Astrocyte (in vitro differentiated cells and primary cell): ENCODE measurements at regions not wholly inside any gene's neighbourhood (a gene's known extent, or its start where the extent isn't known, plus 50 kb on each side); places are given as distances from the start of the nearest gene placed in this dataset.

Experiments
- DNase-seq: peaks from one replicate; pipeline ENCODE4 v3.0.0-alpha.2; 2010; ENCODE audit warnings: low read depth
- FAIRE-seq: peaks from 2 replicates; lab custom pipeline; 2011; peaks lifted over from hg19 to GRCh38; lab: Jason Lieb, UNC
- H2AFZ ChIP-seq: 2 replicates; pipeline ENCODE4 v1.6.0; 2012; ENCODE audit warnings: low read depth, low read length, inconsistent platforms
- H3K27ac ChIP-seq: 2 replicates; pipeline ENCODE4 v1.5.1; 2011; ENCODE audit warnings: low read depth, low read length, inconsistent platforms
- H3K27me3 ChIP-seq: 2 replicates; pipeline ENCODE4 v1.6.0; 2011; ENCODE audit warnings: low read length, inconsistent platforms; ENCODE audit not compliant: insufficient read depth
- H3K36me3 ChIP-seq: 2 replicates; pipeline ENCODE4 v1.5.1; 2011; ENCODE audit warnings: low read length, inconsistent platforms; ENCODE audit not compliant: insufficient read depth
- H3K4me1 ChIP-seq: 2 replicates; pipeline ENCODE4 v1.5.1; 2011; ENCODE audit warnings: low read length, inconsistent platforms; ENCODE audit not compliant: insufficient read depth
- H3K4me2 ChIP-seq: 2 replicates; pipeline ENCODE4 v1.6.0; 2012; ENCODE audit warnings: low read length, inconsistent platforms
- H3K4me3 ChIP-seq: 2 replicates; pipeline ENCODE4 v1.5.1; 2011; ENCODE audit warnings: low read depth, mild to moderate bottlenecking, low read length, inconsistent platforms; ENCODE audit not compliant: insufficient read depth
- H3K79me2 ChIP-seq: 2 replicates; pipeline ENCODE4 v1.6.0; 2012; ENCODE audit warnings: mild to moderate bottlenecking, low read length, inconsistent platforms; ENCODE audit not compliant: insufficient read depth
- H3K9ac ChIP-seq: 2 replicates; pipeline ENCODE4 v1.6.0; 2012; ENCODE audit warnings: mild to moderate bottlenecking, low read length, inconsistent platforms
- H3K9me3 ChIP-seq: 2 replicates; pipeline ENCODE4 v1.5.1; 2012; ENCODE audit warnings: low read depth, mild to moderate bottlenecking, low read length, inconsistent platforms; ENCODE audit not compliant: insufficient read depth
- H4K20me1 ChIP-seq: 2 replicates; pipeline ENCODE4 v1.6.0; 2012; ENCODE audit warnings: low read length, inconsistent platforms; ENCODE audit not compliant: insufficient read depth
- H3K27ac Mint-ChIP-seq: one replicate; pipeline ENCODE4 v1.8.0; 2021; ENCODE audit warnings: mild to moderate bottlenecking, mixed read lengths; ENCODE audit not compliant: unreplicated experiment
- H3K27me3 Mint-ChIP-seq: one replicate; pipeline ENCODE4 v1.8.0; 2021; ENCODE audit warnings: low read depth, mixed read lengths; ENCODE audit not compliant: unreplicated experiment
- H3K36me3 Mint-ChIP-seq: one replicate; pipeline ENCODE4 v1.8.0; 2021; ENCODE audit warnings: low read depth, mixed read lengths; ENCODE audit not compliant: unreplicated experiment
- H3K4me1 Mint-ChIP-seq: one replicate; pipeline ENCODE4 v1.8.0; 2021; ENCODE audit warnings: low read depth, mixed read lengths; ENCODE audit not compliant: unreplicated experiment
- H3K4me3 Mint-ChIP-seq: one replicate; pipeline ENCODE4 v1.8.0; 2021; ENCODE audit warnings: mild to moderate bottlenecking, moderate library complexity, mixed read lengths; ENCODE audit not compliant: unreplicated experiment
- H3K9me3 Mint-ChIP-seq: one replicate; pipeline ENCODE4 v1.8.0; 2021; ENCODE audit warnings: mild to moderate bottlenecking, mixed read lengths; ENCODE audit not compliant: unreplicated experiment
- EZH2 ChIP-seq: IDR thresholded peaks from 2 replicates; pipeline ENCODE4 v1.6.1; 2012; ENCODE audit warnings: mild to moderate bottlenecking, low read length, inconsistent platforms; ENCODE audit not compliant: insufficient read depth
- TF ChIP-seq, protein P1 (sequence below): IDR thresholded peaks from 2 replicates; pipeline ENCODE4 v1.5.1; 2011; ENCODE audit warnings: low read depth, mild to moderate bottlenecking, inconsistent platforms, low read length, moderate library complexity; ENCODE audit not compliant: insufficient read depth

DNA sequence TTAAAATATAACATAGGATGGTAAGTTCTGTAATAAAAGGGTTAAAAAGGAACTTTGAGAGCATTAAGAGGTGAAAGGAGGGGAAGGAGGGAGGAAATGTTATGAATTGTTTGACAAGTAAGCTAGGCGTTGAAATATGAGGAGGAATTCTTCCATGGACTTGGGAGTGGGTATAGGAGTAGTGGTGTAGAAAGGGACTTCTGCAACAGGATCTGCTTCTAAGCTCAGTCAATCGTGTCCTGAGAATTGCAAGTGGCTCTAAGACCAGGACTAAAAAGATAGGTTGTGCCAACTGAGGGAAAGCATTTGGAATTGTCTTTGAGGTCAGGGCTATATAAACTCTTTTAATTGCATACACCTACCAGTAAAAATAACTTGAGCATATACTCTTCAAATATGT, 74.1 kb upstream of the SLC38A2 start:
- Histone ChIP-seq H3K27me3 (no peaks in the 10 kb centered on the region), H3K79me2 (no peaks in the 10 kb centered on the region), H3K27ac (no peak overlapping the region), H3K36me3 (no peaks in the 10 kb centered on the region), H3K4me3 (no peak overlapping the region), H3K9me3 (no peaks in the 10 kb centered on the region), H2AFZ (no peak overlapping the region), H4K20me1 (no peaks in the 10 kb centered on the region), H3K4me1 (peaks cover 13% of the 10 kb centered on the region), H3K4me2 (no peak overlapping the region), H3K9ac (no peak overlapping the region)
- FAIRE-seq (no peak), DNase-seq (no peak)
- no peak overlapping the region for H3K4me3 Mint-ChIP-seq
- H3K4me1 Mint-ChIP-seq = peaks cover 33% of the 10 kb centered on the region
- TF ChIP-seq, protein P1, sequence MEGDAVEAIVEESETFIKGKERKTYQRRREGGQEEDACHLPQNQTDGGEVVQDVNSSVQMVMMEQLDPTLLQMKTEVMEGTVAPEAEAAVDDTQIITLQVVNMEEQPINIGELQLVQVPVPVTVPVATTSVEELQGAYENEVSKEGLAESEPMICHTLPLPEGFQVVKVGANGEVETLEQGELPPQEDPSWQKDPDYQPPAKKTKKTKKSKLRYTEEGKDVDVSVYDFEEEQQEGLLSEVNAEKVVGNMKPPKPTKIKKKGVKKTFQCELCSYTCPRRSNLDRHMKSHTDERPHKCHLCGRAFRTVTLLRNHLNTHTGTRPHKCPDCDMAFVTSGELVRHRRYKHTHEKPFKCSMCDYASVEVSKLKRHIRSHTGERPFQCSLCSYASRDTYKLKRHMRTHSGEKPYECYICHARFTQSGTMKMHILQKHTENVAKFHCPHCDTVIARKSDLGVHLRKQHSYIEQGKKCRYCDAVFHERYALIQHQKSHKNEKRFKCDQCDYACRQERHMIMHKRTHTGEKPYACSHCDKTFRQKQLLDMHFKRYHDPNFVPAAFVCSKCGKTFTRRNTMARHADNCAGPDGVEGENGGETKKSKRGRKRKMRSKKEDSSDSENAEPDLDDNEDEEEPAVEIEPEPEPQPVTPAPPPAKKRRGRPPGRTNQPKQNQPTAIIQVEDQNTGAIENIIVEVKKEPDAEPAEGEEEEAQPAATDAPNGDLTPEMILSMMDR = no peak
- TF ChIP-seq EZH2 = no peak
- no peak overlapping the region for H3K27ac Mint-ChIP-seq
- H3K27me3 Mint-ChIP-seq = no peaks in the 10 kb centered on the region
- H3K36me3 Mint-ChIP-seq = peaks cover 1% of the 10 kb centered on the region
- H3K9me3 Mint-ChIP-seq = no peaks in the 10 kb centered on the region

DNA sequence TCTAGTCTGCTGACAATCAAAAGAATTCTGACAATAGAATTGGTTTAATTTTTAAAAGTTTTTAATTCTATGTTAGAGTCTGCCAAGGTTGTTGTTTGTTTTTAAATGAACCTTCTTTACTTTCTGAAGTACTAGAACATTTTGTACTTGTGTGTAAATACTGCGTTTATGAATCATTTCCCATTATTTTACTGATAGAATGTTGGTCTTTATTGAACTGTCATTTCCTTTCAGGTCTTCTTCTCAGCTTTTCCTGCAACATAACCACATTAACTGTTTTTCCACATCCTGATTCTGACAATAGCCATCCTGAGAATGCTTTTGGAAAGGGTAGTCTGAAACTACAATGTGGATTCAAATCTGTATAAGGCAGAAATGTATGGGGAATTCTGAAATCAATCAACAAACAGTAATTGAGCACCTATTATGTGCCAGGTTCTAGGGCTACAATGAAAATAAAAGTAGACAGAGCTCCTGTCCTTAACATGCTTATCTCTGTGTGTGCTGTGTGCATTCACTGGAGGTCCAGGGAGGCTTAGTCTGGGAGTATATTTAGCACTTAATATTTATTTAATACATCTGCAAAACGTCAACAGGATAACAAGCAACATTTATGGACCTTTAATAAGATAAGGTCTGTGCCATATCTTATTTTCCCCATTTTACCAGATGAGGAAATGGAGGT, 73.1 kb upstream of the SLC38A2 start:
- no peak overlapping the region for H3K4me3 ChIP-seq
- no peaks in the 10 kb centered on the region for H3K27me3 Mint-ChIP-seq
- no peak for FAIRE-seq

DNA sequence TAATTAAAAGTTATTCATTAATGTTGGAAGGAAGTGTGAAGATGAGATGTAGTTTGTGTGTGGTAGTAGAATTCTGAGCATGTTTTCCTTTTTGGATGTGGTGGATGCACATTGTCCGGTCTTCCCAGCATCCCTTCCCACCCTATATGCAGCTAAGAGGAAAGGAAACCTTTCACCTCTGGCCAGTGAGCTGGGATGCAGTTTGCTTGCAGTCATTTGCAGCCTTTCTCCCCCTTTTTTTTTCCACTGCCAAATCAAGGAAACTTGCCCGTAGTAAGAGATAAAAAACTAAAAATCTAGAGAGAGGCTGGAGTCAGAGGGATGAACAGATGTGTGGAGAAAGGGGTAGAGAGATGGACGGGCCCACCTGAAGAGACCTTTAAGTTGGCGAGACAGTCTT, 72.5 kb upstream of the SLC38A2 start:
- no peak overlapping the region for H3K4me2 ChIP-seq
- no peak overlapping the region for H3K9ac ChIP-seq
- no peak overlapping the region for H3K27ac ChIP-seq
- Mint-ChIP-seq H3K4me1 (peaks cover 27% of the 10 kb centered on the region), H3K4me3 (no peak overlapping the region), H3K9me3 (no peaks in the 10 kb centered on the region), H3K27me3 (no peaks in the 10 kb centered on the region), H3K27ac (no peak overlapping the region), H3K36me3 (peaks cover 1% of the 10 kb centered on the region)
- no peaks in the 10 kb centered on the region for H3K27me3 ChIP-seq
- peaks cover 13% of the 10 kb centered on the region for H3K4me1 ChIP-seq
- H3K79me2 ChIP-seq = no peaks in the 10 kb centered on the region
- FAIRE-seq (no peak), DNase-seq (no peak)
- no peak overlapping the region for H2AFZ ChIP-seq
- H3K9me3 ChIP-seq = no peaks in the 10 kb centered on the region
- TF ChIP-seq, protein P1 = no peak
- TF ChIP-seq EZH2 = no peak
- H3K4me3 ChIP-seq = no peak overlapping the region
- H3K36me3 ChIP-seq = no peaks in the 10 kb centered on the region
- H4K20me1 ChIP-seq = no peaks in the 10 kb centered on the region

More for the DNA sequence above, 73.1 kb upstream of the SLC38A2 start:
- Mint-ChIP-seq H3K9me3 (no peaks in the 10 kb centered on the region), H3K27ac (no peak overlapping the region), H3K36me3 (peaks cover 1% of the 10 kb centered on the region), H3K4me3 (no peak overlapping the region), H3K4me1 (peaks cover 33% of the 10 kb centered on the region)
- Histone ChIP-seq H3K4me1 (peaks cover 13% of the 10 kb centered on the region), H3K79me2 (no peaks in the 10 kb centered on the region), H4K20me1 (no peaks in the 10 kb centered on the region), H3K27me3 (no peaks in the 10 kb centered on the region), H3K4me2 (no peak overlapping the region), H3K9ac (no peak overlapping the region), H3K9me3 (no peaks in the 10 kb centered on the region), H2AFZ (no peak overlapping the region), H3K27ac (no peak overlapping the region), H3K36me3 (no peaks in the 10 kb centered on the region)
- TF ChIP-seq, protein P1 = no peak
- TF ChIP-seq EZH2 = no peak
- no peak for DNase-seq
